ENCODE measurements at regions not wholly inside any gene's neighbourhood (a gene's known extent, or its start where the extent isn't known, plus 50 kb on each side); places are given as distances from the start of the nearest gene placed in this dataset.

DNA sequence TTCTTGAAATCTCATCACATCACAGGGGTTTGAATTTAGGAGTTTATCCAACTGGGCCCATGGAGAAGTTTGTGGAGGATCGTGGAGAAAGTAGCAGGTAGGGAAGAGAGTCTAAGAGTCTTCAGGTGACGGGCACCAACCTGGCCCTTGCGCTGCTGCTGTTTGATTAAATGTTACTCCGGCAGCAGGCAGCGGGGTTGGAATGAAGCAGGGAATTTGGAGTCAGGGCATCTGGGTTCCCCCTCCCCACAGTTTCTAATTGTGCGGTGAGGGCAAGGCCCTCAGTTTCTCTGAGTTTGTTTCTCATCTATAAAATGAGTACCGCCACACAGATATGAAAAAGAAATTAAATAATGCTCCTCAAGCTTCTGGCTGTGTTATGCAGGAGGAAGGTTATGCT, 182.9 kb upstream of the RGMA start:
- ChIA-PET POLR2A (no interaction called here), CTCF (no interaction called here)
- Histone ChIP-seq H3K9me2 (no peaks in the 10 kb centered on the region), H3K4me2 (no peak overlapping the region), H3K79me2 (ENCODE audit: insufficient read depth) (no peaks in the 10 kb centered on the region), H4K20me1 (ENCODE audit: insufficient read depth) (no peaks in the 10 kb centered on the region), H3F3A (replicated peaks; ENCODE audit: insufficient read depth) (no peaks in the 10 kb centered on the region), H3K36me3 (replicated peaks in 1 of 2; ENCODE audit: control insufficient read depth in 1 of 2, insufficient read depth in 2 of 2, low read length in 1 of 2) (no peaks in the 10 kb centered on the region), H3K9me3 (no peaks in the 10 kb centered on the region), H3K4me1 (ENCODE audit: control insufficient read depth in 1 of 2, insufficient read depth in 2 of 2, low read depth in 1 of 2, low read length in 1 of 2) (no peaks in the 10 kb centered on the region), H3K27ac (ENCODE audit: low read depth in 2 of 2, low read length in 1 of 2) (no peak overlapping the region), H3K27me3 (ENCODE audit: insufficient read depth) (no peaks in the 10 kb centered on the region), H3K4me3 (ENCODE audit: low read depth in 2 of 2, low read length in 1 of 2) (no peak overlapping the region), H3K9ac (no peak overlapping the region), H2AFZ (ENCODE audit: low read depth) (no peak overlapping the region)
- DNase-seq, result no peak
- TF ChIP-seq GATA2 (CRISPR knock-in tag; IDR thresholded peaks at IDR 0.05) (no peak), EZH2phosphoT487 (IDR thresholded peaks at IDR 0.05; ENCODE audit: borderline replicate concordance, low read depth) (no peak), NRF1 (IDR thresholded peaks at IDR 0.05; ENCODE audit: low read depth, low read length) (no peak)
- TF ChIP-seq, protein P1, sequence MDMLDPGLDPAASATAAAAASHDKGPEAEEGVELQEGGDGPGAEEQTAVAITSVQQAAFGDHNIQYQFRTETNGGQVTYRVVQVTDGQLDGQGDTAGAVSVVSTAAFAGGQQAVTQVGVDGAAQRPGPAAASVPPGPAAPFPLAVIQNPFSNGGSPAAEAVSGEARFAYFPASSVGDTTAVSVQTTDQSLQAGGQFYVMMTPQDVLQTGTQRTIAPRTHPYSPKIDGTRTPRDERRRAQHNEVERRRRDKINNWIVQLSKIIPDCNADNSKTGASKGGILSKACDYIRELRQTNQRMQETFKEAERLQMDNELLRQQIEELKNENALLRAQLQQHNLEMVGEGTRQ (IDR thresholded peaks at IDR 0.05; ENCODE audit: borderline replicate concordance, low read depth, low read length), result no peak
- WGBS (ENCODE audit: low lambda C conversion rate), result 54% methylated on average over 7 of the region's 7 CpGs

DNA sequence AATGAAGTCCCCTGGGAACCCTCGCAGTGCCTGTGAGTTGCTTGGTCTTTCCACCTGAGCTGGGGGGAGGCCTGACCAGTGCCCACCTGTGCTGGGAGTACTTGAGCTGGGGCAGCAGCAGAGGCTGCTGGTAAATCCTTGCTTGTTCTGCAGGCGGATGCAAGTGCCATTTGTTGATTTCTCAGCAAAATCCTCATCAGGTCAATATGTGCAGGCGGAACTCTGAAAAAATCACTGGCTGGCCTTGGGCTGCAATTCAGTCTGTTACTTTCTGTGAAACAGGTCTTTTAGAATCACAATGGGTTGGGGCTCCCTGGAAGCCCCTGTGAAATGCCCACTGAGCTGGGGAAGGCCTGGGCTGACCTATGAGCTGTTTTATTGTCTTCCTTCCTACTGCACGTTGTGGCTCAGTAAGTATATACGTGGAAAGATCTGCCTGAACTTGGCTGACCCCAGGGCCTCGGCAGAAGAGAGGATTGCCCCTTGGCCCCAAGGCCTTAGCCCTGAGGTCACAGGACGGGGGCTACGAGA, 182.0 kb upstream of the RGMA start:
- Histone ChIP-seq H2AFZ (ENCODE audit: low read depth) (no peak overlapping the region), H3K4me1 (ENCODE audit: control insufficient read depth in 1 of 2, insufficient read depth in 2 of 2, low read depth in 1 of 2, low read length in 1 of 2) (no peaks in the 10 kb centered on the region), H3K9me3 (no peaks in the 10 kb centered on the region), H3K27ac (ENCODE audit: low read depth in 2 of 2, low read length in 1 of 2) (no peak overlapping the region), H3K4me3 (ENCODE audit: low read depth in 2 of 2, low read length in 1 of 2) (no peak overlapping the region), H3K27me3 (ENCODE audit: insufficient read depth) (no peaks in the 10 kb centered on the region), H3K9ac (no peak overlapping the region), H3K4me2 (no peak overlapping the region), H3K36me3 (replicated peaks in 1 of 2; ENCODE audit: control insufficient read depth in 1 of 2, insufficient read depth in 2 of 2, low read length in 1 of 2) (no peaks in the 10 kb centered on the region), H4K20me1 (ENCODE audit: insufficient read depth) (no peaks in the 10 kb centered on the region), H3F3A (replicated peaks; ENCODE audit: insufficient read depth) (no peaks in the 10 kb centered on the region), H3K9me2 (no peaks in the 10 kb centered on the region), H3K79me2 (ENCODE audit: insufficient read depth) (no peaks in the 10 kb centered on the region)
- no peak for DNase-seq
- ChIA-PET CTCF (interaction anchor here (0.9 kb wide), 1 partner anchor 13 kb away, joined by 3 read pairs; no protein-coding TSS in a partner anchor), POLR2A (no interaction called here)
- 29% methylated on average over 5 of the region's 8 CpGs for WGBS (ENCODE audit: low lambda C conversion rate)
- TF ChIP-seq NFIC (IDR thresholded peaks at IDR 0.05; ENCODE audit: borderline replicate concordance) (no peak), RXRA (IDR thresholded peaks at IDR 0.05; ENCODE audit: borderline replicate concordance, low read depth) (no peak), RFX5 (IDR thresholded peaks at IDR 0.05; ENCODE audit: low read length) (no peak)

DNA sequence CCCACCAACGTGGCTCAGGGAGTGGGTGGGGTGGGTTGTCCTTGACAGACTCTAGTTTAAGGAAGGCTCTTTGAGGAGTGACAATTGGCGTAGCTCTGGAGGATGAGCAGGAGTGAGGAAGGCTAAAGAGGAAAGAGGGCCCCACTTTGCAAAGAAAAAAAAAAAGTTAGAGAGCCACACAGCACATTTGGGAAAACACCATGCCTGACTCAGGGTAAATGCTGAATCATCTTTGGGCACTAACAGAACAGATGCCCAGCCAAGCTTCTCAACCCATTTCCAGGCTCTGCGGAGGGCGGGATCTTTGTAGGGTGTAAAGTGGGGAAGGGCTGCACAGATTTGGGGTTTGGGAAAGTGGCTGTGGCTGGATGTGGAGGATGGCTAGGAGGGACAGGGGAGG, 179.1 kb upstream of the RGMA start:
- Histone ChIP-seq H3K79me2 (ENCODE audit: insufficient read depth) (no peaks in the 10 kb centered on the region), H3K36me3 (replicated peaks in 1 of 2; ENCODE audit: control insufficient read depth in 1 of 2, insufficient read depth in 2 of 2, low read length in 1 of 2) (no peaks in the 10 kb centered on the region), H4K20me1 (ENCODE audit: insufficient read depth) (no peaks in the 10 kb centered on the region), H3K9me2 (no peaks in the 10 kb centered on the region), H3K4me1 (ENCODE audit: control insufficient read depth in 1 of 2, insufficient read depth in 2 of 2, low read depth in 1 of 2, low read length in 1 of 2) (no peaks in the 10 kb centered on the region), H3F3A (replicated peaks; ENCODE audit: insufficient read depth) (no peaks in the 10 kb centered on the region), H3K4me2 (no peak overlapping the region), H3K4me3 (ENCODE audit: low read depth in 2 of 2, low read length in 1 of 2) (no peak overlapping the region), H2AFZ (ENCODE audit: low read depth) (no peak overlapping the region), H3K9ac (no peak overlapping the region), H3K9me3 (no peaks in the 10 kb centered on the region), H3K27me3 (ENCODE audit: insufficient read depth) (no peaks in the 10 kb centered on the region), H3K27ac (ENCODE audit: low read depth in 2 of 2, low read length in 1 of 2) (no peak overlapping the region)
- DNase-seq, result no peak
- POLR2A ChIA-PET, result no interaction called here
- CTCF ChIA-PET, result no interaction called here
- WGBS (ENCODE audit: low lambda C conversion rate), result 42% methylated on average over 4 of the region's 4 CpGs
- TF ChIP-seq NFIC (IDR thresholded peaks at IDR 0.05; ENCODE audit: borderline replicate concordance) (no peak), YY1 (IDR thresholded peaks at IDR 0.05; ENCODE audit: low read depth) (no peak), FOSL2 (IDR thresholded peaks at IDR 0.05; ENCODE audit: borderline replicate concordance, low read depth) (no peak), CHD2 (IDR thresholded peaks at IDR 0.05; ENCODE audit: low read length, partially characterized antibody) (no peak), MXI1 (IDR thresholded peaks at IDR 0.05; ENCODE audit: low read depth, low read length) (no peak), TCF12 (IDR thresholded peaks at IDR 0.05) (no peak), FOXM1 (IDR thresholded peaks at IDR 0.05; ENCODE audit: low read depth) (no peak), EP300 (IDR thresholded peaks at IDR 0.05; ENCODE audit: borderline replicate concordance in 1 of 2, low read depth in 1 of 2, low read length in 1 of 2) (no peak), RFX5 (IDR thresholded peaks at IDR 0.05; ENCODE audit: low read length) (no peak), RCOR1 (IDR thresholded peaks at IDR 0.05; ENCODE audit: low read length) (no peak)
- TF ChIP-seq, protein P2, sequence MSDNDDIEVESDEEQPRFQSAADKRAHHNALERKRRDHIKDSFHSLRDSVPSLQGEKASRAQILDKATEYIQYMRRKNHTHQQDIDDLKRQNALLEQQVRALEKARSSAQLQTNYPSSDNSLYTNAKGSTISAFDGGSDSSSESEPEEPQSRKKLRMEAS (IDR thresholded peaks at IDR 0.05; ENCODE audit: low read depth), result no peak
- TF ChIP-seq, protein P1 (IDR thresholded peaks at IDR 0.05; ENCODE audit: borderline replicate concordance, low read depth, low read length), result no peak
- TF ChIP-seq, protein P3, sequence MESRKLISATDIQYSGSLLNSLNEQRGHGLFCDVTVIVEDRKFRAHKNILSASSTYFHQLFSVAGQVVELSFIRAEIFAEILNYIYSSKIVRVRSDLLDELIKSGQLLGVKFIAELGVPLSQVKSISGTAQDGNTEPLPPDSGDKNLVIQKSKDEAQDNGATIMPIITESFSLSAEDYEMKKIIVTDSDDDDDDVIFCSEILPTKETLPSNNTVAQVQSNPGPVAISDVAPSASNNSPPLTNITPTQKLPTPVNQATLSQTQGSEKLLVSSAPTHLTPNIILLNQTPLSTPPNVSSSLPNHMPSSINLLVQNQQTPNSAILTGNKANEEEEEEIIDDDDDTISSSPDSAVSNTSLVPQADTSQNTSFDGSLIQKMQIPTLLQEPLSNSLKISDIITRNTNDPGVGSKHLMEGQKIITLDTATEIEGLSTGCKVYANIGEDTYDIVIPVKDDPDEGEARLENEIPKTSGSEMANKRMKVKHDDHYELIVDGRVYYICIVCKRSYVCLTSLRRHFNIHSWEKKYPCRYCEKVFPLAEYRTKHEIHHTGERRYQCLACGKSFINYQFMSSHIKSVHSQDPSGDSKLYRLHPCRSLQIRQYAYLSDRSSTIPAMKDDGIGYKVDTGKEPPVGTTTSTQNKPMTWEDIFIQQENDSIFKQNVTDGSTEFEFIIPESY (IDR thresholded peaks at IDR 0.05; ENCODE audit: borderline replicate concordance, low read depth), result no peak
- TF ChIP-seq, protein P4, sequence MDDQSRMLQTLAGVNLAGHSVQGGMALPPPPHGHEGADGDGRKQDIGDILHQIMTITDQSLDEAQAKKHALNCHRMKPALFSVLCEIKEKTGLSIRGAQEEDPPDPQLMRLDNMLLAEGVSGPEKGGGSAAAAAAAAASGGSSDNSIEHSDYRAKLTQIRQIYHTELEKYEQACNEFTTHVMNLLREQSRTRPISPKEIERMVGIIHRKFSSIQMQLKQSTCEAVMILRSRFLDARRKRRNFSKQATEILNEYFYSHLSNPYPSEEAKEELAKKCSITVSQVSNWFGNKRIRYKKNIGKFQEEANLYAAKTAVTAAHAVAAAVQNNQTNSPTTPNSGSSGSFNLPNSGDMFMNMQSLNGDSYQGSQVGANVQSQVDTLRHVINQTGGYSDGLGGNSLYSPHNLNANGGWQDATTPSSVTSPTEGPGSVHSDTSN (IDR thresholded peaks at IDR 0.05), result no peak

Data from SK-N-SH (cell line).